GM12892 (cell line): ENCODE measurements at regions not wholly inside any gene's neighbourhood (a gene's known extent, or its start where the extent isn't known, plus 50 kb on each side); places are given as distances from the start of the nearest gene placed in this dataset.

ENCODE experiments used
- POLR2A ChIP-seq: IDR thresholded peaks from 2 replicates; pipeline ENCODE4 v1.6.1; 2011; ENCODE audit warnings: low read depth, low read length, control low read depth
- POLR2AphosphoS5 ChIP-seq: IDR thresholded peaks from 2 replicates; pipeline ENCODE4 v1.6.1; 2011; ENCODE audit warnings: low read depth, low read length, control low read depth
- TAF1 ChIP-seq: IDR thresholded peaks from 2 replicates; pipeline ENCODE4 v1.6.1; 2011; ENCODE audit warnings: low read depth, mild to moderate bottlenecking, control low read depth, low read length, borderline replicate concordance

DNA sequence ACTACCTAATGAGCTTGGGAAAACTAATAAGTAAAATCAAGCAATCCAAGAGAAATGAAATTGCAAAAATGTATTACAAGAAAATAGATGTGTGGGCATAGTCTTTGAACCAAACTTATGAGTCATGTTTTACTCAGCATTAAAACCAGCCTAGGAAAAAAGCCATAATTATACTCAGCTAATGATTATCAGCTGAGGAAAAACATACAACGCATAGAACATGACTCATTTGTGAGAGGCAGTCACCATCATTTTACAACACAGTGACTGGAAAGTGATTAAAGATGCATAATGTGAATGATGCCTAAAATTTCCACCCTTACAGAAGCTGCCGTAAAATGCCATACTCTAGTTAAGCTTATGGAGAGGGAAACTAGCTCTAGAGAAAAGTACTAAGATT, 238.0 kb upstream of the EOMES start:
- no peak for TF ChIP-seq POLR2A
- no peak for TF ChIP-seq POLR2AphosphoS5
- TF ChIP-seq TAF1 = no peak
